ENCODE measurements at regions not wholly inside any gene's neighbourhood (a gene's known extent, or its start where the extent isn't known, plus 50 kb on each side); places are given as distances from the start of the nearest gene placed in this dataset.

GRCh38 chr11:95487391-95487790 lies 256.4 kb upstream of the SESN3 start:
- no peaks in the 10 kb centered on the region for H3K4me1 Mint-ChIP-seq
- H3K9me3 Mint-ChIP-seq = no peaks in the 10 kb centered on the region
- no peaks in the 10 kb centered on the region for H3K36me3 Mint-ChIP-seq (ENCODE audit: insufficient read depth)
- no peak overlapping the region for H3K27ac Mint-ChIP-seq (ENCODE audit: low read depth)
- DNase-seq (ENCODE audit: low spot score in 2 of 2) = no peak
- no peak for ATAC-seq (replicated peaks; ENCODE audit: extremely low read depth, poor library complexity, severe bottlenecking)
- no peak overlapping the region for H3K4me3 Mint-ChIP-seq
- H3K27me3 Mint-ChIP-seq = peaks cover 22% of the 10 kb centered on the region

DNA sequence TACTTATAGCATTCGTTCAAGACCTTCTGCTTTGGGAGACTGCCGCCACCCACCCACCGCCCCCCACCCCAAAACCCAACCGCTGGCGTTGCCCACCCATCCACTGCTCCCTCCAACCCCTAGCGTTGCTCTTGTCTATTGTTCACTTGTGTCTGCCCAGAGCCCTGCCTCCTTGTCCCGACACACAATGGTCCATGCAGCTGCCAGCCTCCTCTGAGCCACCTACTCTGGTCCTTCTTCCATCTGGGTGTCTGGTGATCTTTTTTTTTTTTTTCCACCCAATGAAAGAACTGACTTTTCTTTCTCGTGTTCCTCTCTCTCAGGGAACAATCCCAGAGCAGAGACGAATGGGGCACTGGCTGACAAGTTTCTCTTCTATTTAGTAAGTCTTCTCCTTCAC lies 256.0 kb upstream of the SESN3 start:
- Mint-ChIP-seq H3K27ac (ENCODE audit: low read depth) (no peak overlapping the region), H3K9me3 (no peaks in the 10 kb centered on the region), H3K27me3 (peaks cover 21% of the 10 kb centered on the region), H3K4me1 (no peaks in the 10 kb centered on the region), H3K36me3 (ENCODE audit: insufficient read depth) (no peaks in the 10 kb centered on the region), H3K4me3 (no peak overlapping the region)
- DNase-seq (ENCODE audit: low spot score in 2 of 2) = no peak
- no peak for ATAC-seq (replicated peaks; ENCODE audit: extremely low read depth, poor library complexity, severe bottlenecking)

DNA sequence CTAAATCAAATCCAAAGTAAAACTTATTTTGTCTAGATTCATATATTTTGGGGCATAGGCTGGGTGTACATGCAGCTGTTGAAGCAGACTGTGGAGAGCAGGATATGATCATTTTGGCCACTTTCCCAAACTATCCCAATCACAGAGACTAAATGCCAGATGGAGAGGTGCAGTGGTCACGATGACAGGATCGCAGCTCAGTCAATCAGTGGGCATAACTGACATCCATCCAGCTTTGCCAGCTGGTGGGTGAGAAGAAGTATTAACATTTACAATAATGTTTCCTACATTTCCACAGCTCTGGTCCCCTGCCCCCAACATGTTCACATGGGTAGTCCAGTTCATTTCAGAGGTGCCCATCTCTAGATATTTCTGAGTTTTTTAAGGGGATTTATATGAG lies 255.5 kb upstream of the SESN3 start:
- no peak for ATAC-seq (replicated peaks; ENCODE audit: extremely low read depth, poor library complexity, severe bottlenecking)
- Mint-ChIP-seq H3K4me1 (no peaks in the 10 kb centered on the region), H3K27ac (ENCODE audit: low read depth) (no peak overlapping the region), H3K4me3 (no peak overlapping the region), H3K9me3 (no peaks in the 10 kb centered on the region), H3K27me3 (peaks cover 16% of the 10 kb centered on the region), H3K36me3 (ENCODE audit: insufficient read depth) (no peaks in the 10 kb centered on the region)
- no peak for DNase-seq (ENCODE audit: low spot score in 2 of 2)

GRCh38 chr11:95485115-95485900 lies 254.3 kb upstream of the SESN3 start:
- Mint-ChIP-seq H3K4me3 (no peak overlapping the region), H3K36me3 (ENCODE audit: insufficient read depth) (no peaks in the 10 kb centered on the region), H3K4me1 (no peaks in the 10 kb centered on the region), H3K27me3 (peaks cover 8% of the 10 kb centered on the region), H3K27ac (ENCODE audit: low read depth) (no peak overlapping the region), H3K9me3 (no peaks in the 10 kb centered on the region)
- ATAC-seq (replicated peaks; ENCODE audit: extremely low read depth, poor library complexity, severe bottlenecking) (no peak), DNase-seq (ENCODE audit: low spot score in 2 of 2) (no peak)

DNA sequence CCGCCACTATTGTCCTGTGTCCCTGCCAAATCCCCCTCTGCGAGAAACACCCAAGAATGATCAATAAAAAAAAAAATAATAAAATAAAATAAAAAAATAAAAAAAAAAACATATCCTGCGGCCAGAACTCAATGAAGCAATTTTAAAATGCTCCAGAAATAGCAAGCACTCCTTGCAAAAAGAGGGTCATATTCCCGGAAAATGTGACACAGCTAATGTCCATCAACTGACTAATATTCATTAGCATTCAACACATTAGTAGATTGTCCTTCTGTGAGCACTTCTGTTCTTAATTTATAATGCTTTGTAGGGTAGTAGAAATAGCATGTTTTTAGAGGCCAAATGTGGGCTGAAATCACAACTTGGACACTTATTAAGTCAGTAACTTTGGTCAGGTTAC lies 252.3 kb upstream of the SESN3 start:
- H3K4me1 Mint-ChIP-seq = no peaks in the 10 kb centered on the region

DNA sequence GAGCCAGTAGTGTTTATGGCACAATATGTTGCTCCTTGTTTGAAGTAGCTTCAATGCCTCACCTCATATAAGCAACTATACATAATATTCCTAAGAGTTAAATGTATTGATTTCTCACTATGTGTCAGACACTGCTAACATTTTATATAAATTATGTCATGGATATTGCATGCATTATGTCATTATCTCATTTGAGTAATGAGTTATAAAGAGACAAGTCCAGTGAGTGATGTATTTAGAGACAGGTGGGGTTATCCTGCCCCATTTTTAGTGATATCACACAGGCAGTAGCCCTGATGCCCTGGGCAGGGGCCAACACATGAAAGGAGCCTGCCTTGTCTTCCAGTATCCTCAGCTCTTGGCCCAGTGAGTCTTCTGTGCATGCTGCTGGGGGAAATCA lies 247.0 kb upstream of the SESN3 start:
- Mint-ChIP-seq H3K27me3 (peaks cover 21% of the 10 kb centered on the region), H3K9me3 (no peaks in the 10 kb centered on the region), H3K27ac (ENCODE audit: low read depth) (no peak overlapping the region), H3K4me3 (no peak overlapping the region), H3K36me3 (ENCODE audit: insufficient read depth) (no peaks in the 10 kb centered on the region), H3K4me1 (no peaks in the 10 kb centered on the region)
- no peak for DNase-seq (ENCODE audit: low spot score in 2 of 2)
- no peak for ATAC-seq (replicated peaks; ENCODE audit: extremely low read depth, poor library complexity, severe bottlenecking)

More for the DNA sequence above, 252.3 kb upstream of the SESN3 start:
- DNase-seq (ENCODE audit: low spot score in 2 of 2) = no peak
- no peak for ATAC-seq (replicated peaks; ENCODE audit: extremely low read depth, poor library complexity, severe bottlenecking)
- Mint-ChIP-seq H3K9me3 (no peaks in the 10 kb centered on the region), H3K27me3 (peaks cover 8% of the 10 kb centered on the region), H3K36me3 (ENCODE audit: insufficient read depth) (no peaks in the 10 kb centered on the region), H3K27ac (ENCODE audit: low read depth) (no peak overlapping the region), H3K4me3 (no peak overlapping the region)

DNA sequence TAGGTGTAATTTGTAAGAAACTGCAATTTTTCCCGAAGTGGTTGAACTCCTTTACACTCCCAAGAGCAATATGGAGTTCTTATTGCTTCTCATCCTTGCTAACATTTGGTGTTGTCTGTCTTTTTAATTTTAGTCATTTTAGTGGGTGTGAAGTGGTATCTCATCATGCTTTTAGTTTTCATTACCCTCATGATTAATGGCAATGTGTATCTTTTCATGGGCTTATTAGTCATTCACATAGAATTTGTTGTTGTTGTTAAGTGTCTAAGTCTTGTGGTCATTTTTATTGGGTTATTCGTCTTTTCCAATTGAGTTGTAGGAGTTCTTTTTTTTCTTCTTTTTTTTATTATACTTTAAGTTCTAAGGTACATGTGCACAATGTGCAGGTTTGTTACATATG lies 238.3 kb upstream of the SESN3 start:
- Mint-ChIP-seq H3K4me1 (no peaks in the 10 kb centered on the region), H3K4me3 (no peak overlapping the region), H3K27me3 (peaks cover 20% of the 10 kb centered on the region), H3K9me3 (no peaks in the 10 kb centered on the region), H3K36me3 (ENCODE audit: insufficient read depth) (no peaks in the 10 kb centered on the region), H3K27ac (ENCODE audit: low read depth) (no peak overlapping the region)
- ATAC-seq (replicated peaks; ENCODE audit: extremely low read depth, poor library complexity, severe bottlenecking) (no peak), DNase-seq (ENCODE audit: low spot score in 2 of 2) (no peak)

DNA sequence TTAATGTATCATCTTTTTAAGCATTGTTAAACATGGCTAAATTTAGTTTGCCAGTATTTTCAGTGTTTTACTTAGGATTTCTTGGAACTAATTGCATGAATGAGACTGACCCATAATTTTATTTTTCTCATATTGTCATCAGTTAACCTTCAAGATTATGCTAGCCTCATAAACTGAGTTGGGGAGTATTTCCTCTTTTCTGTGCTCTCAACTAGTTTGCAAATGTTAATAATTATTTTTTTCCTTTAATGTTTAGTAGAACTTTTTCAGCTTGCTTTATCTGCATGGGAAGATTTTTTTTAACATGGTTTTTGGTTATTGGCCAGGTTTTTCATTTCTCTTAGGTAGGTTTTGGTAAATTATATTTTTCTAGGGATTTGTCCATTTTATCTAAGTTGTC lies 235.4 kb upstream of the SESN3 start:
- DNase-seq (ENCODE audit: low spot score in 2 of 2) = no peak
- ATAC-seq (replicated peaks; ENCODE audit: extremely low read depth, poor library complexity, severe bottlenecking) = no peak
- H3K36me3 Mint-ChIP-seq (ENCODE audit: insufficient read depth) = no peaks in the 10 kb centered on the region
- H3K27ac Mint-ChIP-seq (ENCODE audit: low read depth) = no peak overlapping the region
- no peaks in the 10 kb centered on the region for H3K4me1 Mint-ChIP-seq
- no peak overlapping the region for H3K4me3 Mint-ChIP-seq
- peaks cover 1% of the 10 kb centered on the region for H3K27me3 Mint-ChIP-seq
- no peaks in the 10 kb centered on the region for H3K9me3 Mint-ChIP-seq

- ATAC-seq (replicated peaks; ENCODE audit: extremely low read depth, poor library complexity, severe bottlenecking) (no peak), DNase-seq (ENCODE audit: low spot score in 2 of 2) (no peak)
- Mint-ChIP-seq H3K27me3 (peaks cover 7% of the 10 kb centered on the region), H3K4me1 (no peaks in the 10 kb centered on the region), H3K4me3 (no peak overlapping the region), H3K36me3 (ENCODE audit: insufficient read depth) (no peaks in the 10 kb centered on the region), H3K9me3 (no peaks in the 10 kb centered on the region), H3K27ac (ENCODE audit: low read depth) (no peak overlapping the region)
Observed at GRCh38 chr11:95465887-95466286, 234.9 kb upstream of the SESN3 start.

DNA sequence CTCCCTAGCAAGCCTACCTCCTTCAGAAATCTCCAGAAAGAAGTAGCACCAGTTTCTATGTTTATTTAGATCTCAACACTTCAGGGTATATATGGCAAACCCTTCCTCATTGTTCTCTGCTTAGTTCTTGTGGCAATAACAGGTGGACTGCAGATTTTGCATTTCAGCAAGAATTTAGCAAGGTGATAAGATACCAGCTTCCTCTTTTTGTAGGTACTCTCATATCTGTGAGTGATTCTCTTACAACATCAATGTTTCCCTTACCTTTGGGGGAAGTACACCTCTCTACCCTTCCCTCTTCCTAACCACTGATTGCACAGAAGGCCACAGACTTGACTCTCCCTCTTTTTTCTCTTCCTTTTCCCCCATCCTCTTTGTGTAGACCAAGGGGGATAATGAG lies 230.9 kb upstream of the SESN3 start:
- no peak overlapping the region for H3K27ac Mint-ChIP-seq (ENCODE audit: low read depth)
- no peaks in the 10 kb centered on the region for H3K36me3 Mint-ChIP-seq (ENCODE audit: insufficient read depth)
- H3K27me3 Mint-ChIP-seq = peaks cover 15% of the 10 kb centered on the region
- ATAC-seq (replicated peaks; ENCODE audit: extremely low read depth, poor library complexity, severe bottlenecking) (no peak), DNase-seq (ENCODE audit: low spot score in 2 of 2) (no peak)
- H3K4me3 Mint-ChIP-seq = no peak overlapping the region
- no peaks in the 10 kb centered on the region for H3K9me3 Mint-ChIP-seq
- H3K4me1 Mint-ChIP-seq = no peaks in the 10 kb centered on the region

- ATAC-seq (replicated peaks; ENCODE audit: extremely low read depth, poor library complexity, severe bottlenecking) (no peak), DNase-seq (ENCODE audit: low spot score in 2 of 2) (no peak)
- no peaks in the 10 kb centered on the region for H3K4me1 Mint-ChIP-seq
- H3K4me3 Mint-ChIP-seq = no peak overlapping the region
- no peaks in the 10 kb centered on the region for H3K36me3 Mint-ChIP-seq (ENCODE audit: insufficient read depth)
- H3K9me3 Mint-ChIP-seq = no peaks in the 10 kb centered on the region
- H3K27ac Mint-ChIP-seq (ENCODE audit: low read depth) = no peak overlapping the region
- H3K27me3 Mint-ChIP-seq = peaks cover 15% of the 10 kb centered on the region
Observed at GRCh38 chr11:95461348-95461747, 230.3 kb upstream of the SESN3 start.

DNA sequence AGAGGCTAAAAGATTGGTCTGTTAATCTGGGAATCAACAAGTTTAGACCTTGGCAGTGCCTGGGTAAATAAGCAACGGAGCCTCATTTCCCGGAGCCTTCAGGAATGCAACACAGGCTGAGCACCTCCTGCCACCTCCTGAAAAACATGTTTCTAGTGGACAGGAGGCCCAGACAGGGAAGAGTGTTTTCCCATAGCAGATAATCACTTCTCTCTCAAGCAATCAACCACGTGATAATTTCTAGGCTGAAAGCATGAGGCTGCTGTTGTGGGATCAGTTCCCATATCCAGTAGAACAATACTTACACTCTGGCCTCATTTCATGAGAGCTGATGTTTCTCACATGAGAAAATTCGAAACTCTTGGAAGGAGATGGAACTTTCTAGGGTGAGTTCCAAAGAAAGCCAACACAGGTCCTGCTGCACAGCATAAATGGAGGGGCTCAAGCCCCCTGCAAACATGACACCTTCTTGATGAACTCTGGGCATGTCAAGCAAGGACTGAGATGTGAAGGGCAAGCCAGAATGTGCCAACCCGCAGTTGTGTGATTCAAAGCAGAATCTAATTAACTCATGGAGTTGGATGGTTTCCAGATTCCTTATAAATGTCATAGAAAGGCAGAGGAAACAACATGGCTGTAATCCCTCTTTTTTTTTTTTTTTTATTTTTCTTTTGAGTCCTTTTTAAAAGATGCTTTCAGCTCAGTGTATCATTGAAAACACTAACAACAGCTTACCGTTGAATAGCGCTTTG lies 228.5 kb upstream of the SESN3 start:
- no peak overlapping the region for H3K4me3 Mint-ChIP-seq
- H3K27ac Mint-ChIP-seq (ENCODE audit: low read depth) = no peak overlapping the region
- H3K9me3 Mint-ChIP-seq = no peaks in the 10 kb centered on the region
- H3K4me1 Mint-ChIP-seq = no peaks in the 10 kb centered on the region
- ATAC-seq (replicated peaks; ENCODE audit: extremely low read depth, poor library complexity, severe bottlenecking) (no peak), DNase-seq (ENCODE audit: low spot score in 2 of 2) (no peak)
- H3K27me3 Mint-ChIP-seq = peaks cover 15% of the 10 kb centered on the region
- H3K36me3 Mint-ChIP-seq (ENCODE audit: insufficient read depth) = no peaks in the 10 kb centered on the region

All from central memory CD8-positive, alpha-beta T cell (primary cell).